HG02943 (cell line): ENCODE measurements at regions not wholly inside any gene's neighbourhood (a gene's known extent, or its start where the extent isn't known, plus 50 kb on each side); places are given as distances from the start of the nearest gene placed in this dataset.

ENCODE experiments used
- ATAC-seq: cut with Tn5 transposase; IDR thresholded peaks from one replicate; pipeline ENCODE4 v1.9.1; 2021; ENCODE audit warnings: mild to moderate bottlenecking, low read depth, moderate library complexity; ENCODE audit not compliant: unreplicated experiment

- no peak for ATAC-seq
Measured at GRCh38 chr13:63628310-63628709, 2212.7 kb upstream of the PCDH20 start.

DNA sequence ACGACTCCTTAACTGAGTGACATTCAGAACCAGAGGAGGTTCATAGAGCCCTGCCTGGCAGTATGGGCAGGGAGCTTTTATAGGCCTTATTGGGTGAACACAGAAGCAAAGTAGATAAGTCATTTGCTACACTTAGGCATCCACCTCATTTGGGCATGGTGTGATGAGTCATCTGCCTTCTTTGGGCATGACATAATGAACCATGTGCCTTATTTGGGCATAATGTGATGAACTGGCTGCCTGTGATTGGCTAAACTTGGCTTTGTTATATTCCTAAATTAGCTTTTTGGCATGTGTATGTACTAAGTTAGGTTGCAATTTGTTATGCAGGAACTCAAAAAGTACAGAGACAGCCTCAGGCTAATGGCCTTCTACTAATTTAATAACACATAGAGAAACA lies 2210.2 kb upstream of the PCDH20 start:
- ATAC-seq: no peak

GRCh38 chr13:63614874-63615612 lies 2199.4 kb upstream of the PCDH20 start:
- no peak for ATAC-seq

DNA sequence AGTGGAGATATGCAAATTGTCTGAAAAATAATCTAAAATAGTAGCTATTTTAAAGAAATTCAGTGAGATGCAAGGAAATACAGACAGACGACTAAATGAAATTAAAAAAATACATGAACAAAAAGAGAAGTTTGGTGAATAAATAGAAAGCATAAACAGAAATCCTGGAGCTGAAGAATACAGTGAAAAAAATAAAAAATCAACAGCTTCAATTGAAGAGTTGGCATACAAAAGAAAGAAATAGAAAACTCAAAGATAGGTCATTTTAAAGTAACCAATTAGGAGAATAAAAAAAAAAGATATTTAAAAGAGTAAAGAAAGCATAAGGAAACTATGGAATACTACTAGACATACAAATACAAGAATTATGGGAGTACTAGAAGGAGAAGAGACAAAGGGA lies 2191.5 kb upstream of the PCDH20 start:
- no peak for ATAC-seq

DNA sequence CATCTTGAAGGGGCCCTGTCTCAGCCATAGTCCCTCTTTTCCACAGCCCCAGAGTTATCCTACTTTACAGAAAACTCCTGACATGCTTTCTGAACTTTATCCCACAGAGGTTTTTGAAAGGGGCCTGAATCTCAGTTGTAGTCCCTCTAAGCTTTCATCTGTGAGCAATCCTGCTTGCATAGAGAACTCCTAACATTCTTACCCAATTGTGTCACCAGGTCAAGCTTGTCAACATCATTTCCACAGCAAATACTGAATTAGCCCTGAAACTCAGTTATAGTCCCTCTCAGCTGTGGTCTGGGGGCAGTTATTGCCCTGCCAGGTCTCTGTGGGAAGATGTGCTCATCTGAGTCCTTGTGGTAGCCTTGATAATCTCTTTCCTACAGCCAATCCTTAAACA lies 2190.3 kb upstream of the PCDH20 start:
- ATAC-seq: no peak

- ATAC-seq: no peak
Measured at GRCh38 chr13:63605403-63605802, 2189.8 kb upstream of the PCDH20 start.

GRCh38 chr13:63595811-63596210 lies 2180.2 kb upstream of the PCDH20 start:
- no peak for ATAC-seq

DNA sequence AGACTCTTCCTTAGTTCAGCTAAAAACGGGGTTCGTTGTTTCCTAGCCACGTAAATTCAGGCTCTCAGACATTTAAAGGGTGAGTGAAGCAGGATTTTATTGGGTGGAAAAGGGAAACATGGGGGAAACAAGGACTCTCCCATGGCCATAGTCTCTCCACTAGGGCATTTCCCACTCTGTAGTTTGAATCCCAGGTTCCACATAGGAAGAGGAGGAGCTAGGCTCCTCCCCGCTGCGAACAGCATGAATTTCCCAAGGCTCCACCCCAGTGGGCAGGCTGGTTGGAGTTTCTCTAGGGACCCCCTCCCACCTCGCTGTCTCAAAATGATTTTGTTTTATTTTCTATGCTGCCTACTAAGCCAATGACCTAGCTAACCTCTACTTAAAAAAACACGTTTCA lies 2170.8 kb upstream of the PCDH20 start:
- no peak for ATAC-seq

DNA sequence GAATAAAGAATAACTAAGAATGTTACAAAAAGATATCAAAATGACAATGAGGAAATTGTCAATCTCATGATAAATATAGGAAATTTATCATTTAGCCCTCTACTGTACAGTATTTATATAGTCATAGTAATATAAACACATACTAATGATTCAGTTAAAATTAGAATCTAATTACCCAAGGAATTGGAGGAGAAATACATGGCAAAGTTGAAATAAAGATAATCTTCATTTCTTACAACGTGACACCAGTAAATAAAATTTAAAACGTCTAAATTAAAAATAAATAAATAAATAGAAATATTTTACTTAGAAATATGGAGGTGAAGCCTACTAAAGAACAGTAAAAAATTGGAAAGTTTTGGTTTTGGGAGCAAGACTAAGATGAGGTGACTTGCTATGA lies 2163.1 kb upstream of the PCDH20 start:
- ATAC-seq: no peak

DNA sequence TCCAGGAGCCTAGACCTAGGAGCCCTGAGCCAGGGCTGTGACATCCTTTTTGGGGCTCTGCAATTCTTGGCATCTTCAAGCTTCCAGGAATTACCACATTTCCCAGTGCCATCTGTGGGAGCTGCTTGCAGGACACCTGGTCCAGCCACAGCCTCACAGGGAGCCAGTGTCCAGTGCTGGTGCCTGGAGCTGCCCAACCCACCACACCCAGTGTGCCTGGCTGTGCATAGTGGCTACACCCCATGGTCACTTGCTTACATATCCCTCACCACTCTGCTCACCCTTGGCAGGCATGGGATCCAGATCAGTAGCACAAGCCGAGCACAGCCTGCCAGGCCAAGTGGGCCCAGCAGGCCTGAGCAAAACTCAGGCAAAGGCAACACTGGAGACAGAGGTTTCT lies 2151.4 kb upstream of the PCDH20 start:
- ATAC-seq: no peak

- ATAC-seq: no peak
Measured at GRCh38 chr13:63554157-63554556, 2138.5 kb upstream of the PCDH20 start.

GRCh38 chr13:63551731-63552130 lies 2136.1 kb upstream of the PCDH20 start:
- no peak for ATAC-seq

DNA sequence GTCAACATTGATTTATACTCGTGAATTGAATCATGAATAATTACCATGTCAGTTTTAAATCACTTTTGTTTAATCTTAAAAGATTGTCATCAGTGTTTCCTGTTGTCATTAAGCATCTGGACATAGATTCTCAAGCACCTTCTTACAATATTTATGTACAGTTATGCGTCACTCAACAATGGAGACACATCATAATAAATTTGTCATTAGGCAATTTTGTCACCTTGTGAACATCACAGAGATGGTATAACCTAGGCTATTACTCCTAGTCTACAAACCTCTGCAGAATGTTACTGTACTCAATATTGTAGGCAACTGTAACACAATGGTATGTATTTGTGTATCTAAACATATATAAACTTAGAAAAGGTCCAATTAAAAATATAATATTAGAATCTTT lies 2130.9 kb upstream of the PCDH20 start:
- ATAC-seq: no peak

DNA sequence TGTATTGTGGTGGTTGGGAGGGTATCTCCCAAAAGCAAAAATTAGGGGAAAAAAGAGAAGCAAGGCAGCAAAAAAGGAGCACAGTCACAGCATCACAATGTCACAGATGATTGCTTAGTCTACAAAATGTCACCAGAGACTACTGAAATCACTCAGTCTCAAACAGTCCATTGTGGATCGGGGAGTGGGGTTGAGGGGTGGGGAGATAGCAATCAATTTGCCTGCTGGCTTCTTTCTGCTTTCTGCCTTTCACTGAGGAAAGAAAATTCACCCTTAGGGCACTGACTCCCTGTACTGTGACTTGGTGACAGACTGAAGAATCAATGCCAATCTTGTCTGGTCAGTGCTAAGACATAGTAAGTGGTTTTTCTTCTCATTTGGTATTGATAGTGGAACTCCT lies 2127.1 kb upstream of the PCDH20 start:
- no peak for ATAC-seq

DNA sequence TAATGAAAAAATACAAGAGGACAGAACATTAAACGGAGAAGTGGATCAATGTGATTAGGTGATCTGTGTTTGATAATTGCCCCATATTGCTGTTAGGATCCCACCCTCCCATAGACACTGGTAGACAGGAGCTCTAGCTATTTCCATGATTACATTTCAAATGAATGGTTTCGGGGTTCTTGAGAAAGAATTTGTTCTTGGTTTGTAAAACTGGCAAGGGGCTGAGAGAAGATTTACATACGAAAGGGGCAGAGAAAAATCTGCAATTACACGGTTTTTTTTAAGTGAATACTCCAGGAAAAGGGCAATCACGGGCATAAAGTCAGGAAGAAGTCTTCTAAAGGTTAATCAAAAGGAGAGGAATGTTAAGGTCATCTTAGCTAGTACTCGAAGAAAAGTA lies 2125.7 kb upstream of the PCDH20 start:
- ATAC-seq: no peak

GRCh38 chr13:63540061-63540460 lies 2124.4 kb upstream of the PCDH20 start:
- no peak for ATAC-seq

DNA sequence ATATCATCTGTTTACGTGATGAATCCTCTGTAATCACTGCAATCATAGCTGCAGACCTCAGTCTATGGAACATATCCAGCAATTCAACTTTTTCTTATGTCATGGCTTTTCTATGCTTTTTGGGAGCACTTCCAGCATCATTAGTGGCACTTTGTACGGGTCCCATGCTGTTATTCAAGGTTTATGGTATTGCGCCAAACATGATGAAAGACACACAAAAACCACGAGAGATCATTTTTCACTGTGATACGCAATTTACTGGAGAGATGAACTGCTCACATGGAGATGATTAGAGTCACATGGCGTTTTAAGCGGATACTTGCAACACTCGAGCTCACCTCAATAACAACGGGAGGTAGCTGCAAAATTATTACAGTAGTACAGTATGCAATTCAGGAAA lies 2101.7 kb upstream of the PCDH20 start:
- no peak for ATAC-seq

DNA sequence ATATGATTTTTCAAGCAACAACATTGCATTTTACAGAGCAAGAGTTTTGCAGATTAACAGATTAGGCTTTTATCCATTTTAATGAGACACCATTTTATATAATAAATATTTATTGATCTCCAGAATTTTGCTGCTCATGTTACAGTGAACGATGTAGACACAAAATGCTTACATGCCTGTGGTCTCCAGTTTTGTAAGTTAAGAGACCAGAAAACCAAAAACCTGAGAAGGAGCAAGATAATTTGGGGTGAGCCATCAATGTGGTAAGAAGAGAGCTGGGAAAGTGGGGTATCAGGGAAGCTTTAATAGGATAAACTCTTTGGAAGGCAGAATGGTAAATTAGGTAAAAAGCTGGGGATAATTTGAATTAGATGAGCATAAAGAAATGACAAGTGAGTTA lies 2100.5 kb upstream of the PCDH20 start:
- no peak for ATAC-seq

GRCh38 chr13:63514886-63515285 lies 2099.2 kb upstream of the PCDH20 start:
- no peak for ATAC-seq

DNA sequence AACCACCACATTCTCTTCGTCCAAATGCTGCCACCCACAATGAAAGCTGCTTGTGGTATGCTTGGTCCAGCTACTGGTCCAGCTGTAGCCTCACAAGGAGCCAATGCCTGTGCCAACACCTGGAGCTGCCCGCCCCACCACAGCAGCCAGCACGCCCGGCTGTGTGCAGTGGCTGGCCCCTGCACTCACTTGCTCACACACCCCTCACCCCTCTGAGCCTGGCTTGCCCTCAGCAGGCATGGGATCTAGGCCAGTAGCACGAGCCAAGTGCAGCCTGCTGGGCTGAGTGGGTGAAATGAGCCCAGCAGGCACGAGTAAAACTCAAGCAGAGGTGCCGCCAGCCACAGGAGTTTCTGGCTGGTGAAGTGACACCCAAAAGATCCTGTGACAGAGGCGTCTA lies 2096.4 kb upstream of the PCDH20 start:
- ATAC-seq: no peak

DNA sequence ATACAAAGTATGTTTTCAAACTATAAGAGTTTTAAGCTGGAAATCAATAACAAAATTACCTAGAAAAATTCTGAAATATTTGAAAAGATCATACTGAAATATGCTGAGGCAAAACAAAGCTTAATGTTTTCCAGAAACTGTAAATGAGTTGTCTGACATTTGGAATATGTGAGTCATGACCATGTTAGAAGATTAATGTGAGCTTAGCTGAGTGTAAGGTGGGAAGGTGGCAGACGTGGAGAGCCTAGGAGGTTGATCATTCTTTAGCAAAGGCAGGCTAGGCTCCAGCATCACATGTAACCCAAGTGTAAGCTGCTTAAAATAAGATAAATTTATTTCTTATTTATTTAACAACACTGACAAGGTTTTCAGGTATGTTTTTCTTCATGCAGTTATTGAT lies 2086.1 kb upstream of the PCDH20 start:
- no peak for ATAC-seq

DNA sequence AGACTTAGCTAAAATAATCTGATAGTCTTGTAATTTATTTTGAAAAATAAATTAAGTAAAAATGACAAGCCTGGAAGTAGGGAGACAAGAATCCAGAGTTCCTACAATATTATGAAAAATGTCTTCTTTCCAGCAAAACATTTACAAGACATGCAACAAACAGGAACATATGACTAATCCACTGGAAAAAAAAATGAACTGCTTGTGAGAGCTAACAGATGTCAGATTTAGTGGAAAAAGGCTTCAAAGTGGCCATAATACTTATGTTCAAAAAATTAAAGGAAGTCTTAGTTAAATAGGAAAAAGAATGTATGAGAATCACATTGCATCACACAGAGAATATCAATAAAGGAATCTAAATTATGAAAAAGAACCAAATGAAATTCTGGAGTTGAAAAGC lies 2082.0 kb upstream of the PCDH20 start:
- no peak for ATAC-seq

GRCh38 chr13:63492604-63493003 lies 2077.0 kb upstream of the PCDH20 start:
- no peak for ATAC-seq
